PFSK-1 (cell line): ENCODE measurements at regions not wholly inside any gene's neighbourhood (a gene's known extent, or its start where the extent isn't known, plus 50 kb on each side); places are given as distances from the start of the nearest gene placed in this dataset.

Experiments used
- FOXP2 ChIP-seq: optimal IDR thresholded peaks from 2 replicates; pipeline ENCODE3; 2011; ENCODE audit warnings: borderline replicate concordance, control low read depth, inconsistent platforms; ENCODE audit not compliant: insufficient read depth; ENCODE audit errors: extremely low read length, extremely low read depth
- POLR2AphosphoS5 ChIP-seq: IDR thresholded peaks from 2 replicates; pipeline ENCODE4 v1.6.1; 2012; ENCODE audit warnings: low read depth, mild to moderate bottlenecking, control low read depth, low read length, moderate library complexity
- SIN3A ChIP-seq: IDR thresholded peaks from 2 replicates; pipeline ENCODE4 v1.6.1; 2012; ENCODE audit warnings: mild to moderate bottlenecking, low read length, moderate library complexity, borderline replicate concordance; ENCODE audit not compliant: insufficient read depth
- TAF1 ChIP-seq: IDR thresholded peaks from 2 replicates; pipeline ENCODE4 v1.6.1; 2012; ENCODE audit warnings: low read length, control low read depth, borderline replicate concordance; ENCODE audit not compliant: insufficient read depth
- TF ChIP-seq, protein P1 (sequence below), 2 experiments: IDR thresholded peaks; 2 replicates each; pipeline versions ENCODE4 v1.6.1 to v1.8.0; 2011 to 2012; ENCODE audit warnings: low read depth in 2 of 2, low read length in 2 of 2, control low read depth in 1 of 2, inconsistent platforms in 1 of 2, mild to moderate bottlenecking in 1 of 2, moderate library complexity in 1 of 2; ENCODE audit not compliant: insufficient read depth in 1 of 2

DNA sequence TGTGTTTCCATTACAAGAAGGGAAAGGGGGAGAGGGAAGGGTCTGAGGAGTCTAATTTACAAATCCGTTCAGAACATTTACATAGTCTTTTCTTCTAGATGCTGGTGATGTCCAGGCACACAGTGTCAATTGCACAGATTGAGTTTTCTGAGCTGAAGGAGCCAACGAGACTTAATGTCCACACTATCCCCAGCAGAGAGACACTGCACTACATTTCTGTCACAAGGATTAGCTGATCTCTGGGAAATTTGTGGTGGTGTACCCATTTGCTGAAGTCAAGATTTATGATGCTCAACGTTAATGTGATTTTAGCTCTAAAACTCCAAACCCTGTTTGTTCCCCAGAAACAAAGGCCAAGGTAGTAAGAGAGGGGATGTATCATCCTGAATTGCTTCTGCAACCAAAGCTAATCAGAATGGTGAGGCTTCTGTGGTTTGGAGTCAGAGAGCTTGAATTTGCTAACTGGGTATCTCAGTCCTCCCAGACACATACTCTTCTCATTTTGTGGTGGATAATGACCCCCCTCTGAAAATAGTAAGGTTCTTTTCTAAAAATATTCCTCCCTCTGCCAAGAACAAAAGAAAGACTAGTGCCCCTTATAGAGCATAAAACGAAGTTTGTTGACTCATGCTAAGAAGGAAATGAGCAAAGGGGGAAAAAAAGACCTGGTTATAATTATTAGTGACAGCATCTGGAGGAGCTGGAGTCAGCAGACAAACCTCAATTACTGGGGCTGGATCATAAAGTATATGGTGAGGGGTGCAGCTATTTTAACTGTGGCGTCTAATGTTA, 416.9 kb downstream of the PSAT1 start:
- TF ChIP-seq, protein P1, sequence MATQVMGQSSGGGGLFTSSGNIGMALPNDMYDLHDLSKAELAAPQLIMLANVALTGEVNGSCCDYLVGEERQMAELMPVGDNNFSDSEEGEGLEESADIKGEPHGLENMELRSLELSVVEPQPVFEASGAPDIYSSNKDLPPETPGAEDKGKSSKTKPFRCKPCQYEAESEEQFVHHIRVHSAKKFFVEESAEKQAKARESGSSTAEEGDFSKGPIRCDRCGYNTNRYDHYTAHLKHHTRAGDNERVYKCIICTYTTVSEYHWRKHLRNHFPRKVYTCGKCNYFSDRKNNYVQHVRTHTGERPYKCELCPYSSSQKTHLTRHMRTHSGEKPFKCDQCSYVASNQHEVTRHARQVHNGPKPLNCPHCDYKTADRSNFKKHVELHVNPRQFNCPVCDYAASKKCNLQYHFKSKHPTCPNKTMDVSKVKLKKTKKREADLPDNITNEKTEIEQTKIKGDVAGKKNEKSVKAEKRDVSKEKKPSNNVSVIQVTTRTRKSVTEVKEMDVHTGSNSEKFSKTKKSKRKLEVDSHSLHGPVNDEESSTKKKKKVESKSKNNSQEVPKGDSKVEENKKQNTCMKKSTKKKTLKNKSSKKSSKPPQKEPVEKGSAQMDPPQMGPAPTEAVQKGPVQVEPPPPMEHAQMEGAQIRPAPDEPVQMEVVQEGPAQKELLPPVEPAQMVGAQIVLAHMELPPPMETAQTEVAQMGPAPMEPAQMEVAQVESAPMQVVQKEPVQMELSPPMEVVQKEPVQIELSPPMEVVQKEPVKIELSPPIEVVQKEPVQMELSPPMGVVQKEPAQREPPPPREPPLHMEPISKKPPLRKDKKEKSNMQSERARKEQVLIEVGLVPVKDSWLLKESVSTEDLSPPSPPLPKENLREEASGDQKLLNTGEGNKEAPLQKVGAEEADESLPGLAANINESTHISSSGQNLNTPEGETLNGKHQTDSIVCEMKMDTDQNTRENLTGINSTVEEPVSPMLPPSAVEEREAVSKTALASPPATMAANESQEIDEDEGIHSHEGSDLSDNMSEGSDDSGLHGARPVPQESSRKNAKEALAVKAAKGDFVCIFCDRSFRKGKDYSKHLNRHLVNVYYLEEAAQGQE (IDR thresholded peaks at IDR 0.05; ENCODE audit: insufficient read depth in 1 of 2, low read depth in 2 of 2, low read length in 2 of 2), result no peak
- TF ChIP-seq SIN3A, result no peak
- no peak for TF ChIP-seq POLR2AphosphoS5
- TF ChIP-seq TAF1, result no peak
- no peak for TF ChIP-seq FOXP2

DNA sequence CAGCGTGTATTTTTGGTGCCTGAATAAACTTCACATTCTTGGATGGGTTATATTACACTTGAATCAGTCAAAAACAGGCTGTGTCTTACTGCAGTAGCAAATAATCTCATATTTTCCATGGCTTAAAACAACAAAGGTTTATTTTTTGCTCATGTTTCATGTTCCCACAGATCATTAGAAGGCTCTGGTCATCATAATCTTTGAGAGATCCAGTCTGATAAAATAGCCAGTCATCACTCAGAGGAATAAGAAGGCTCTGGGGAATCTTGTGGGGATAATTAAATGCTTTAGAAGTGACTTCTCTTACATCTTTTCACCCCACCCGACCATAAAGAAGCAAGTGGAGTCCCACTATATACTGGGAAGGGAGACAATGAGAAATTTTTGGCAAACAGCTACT, 417.7 kb downstream of the PSAT1 start:
- TF ChIP-seq TAF1 (no peak), POLR2AphosphoS5 (no peak), SIN3A (no peak), FOXP2 (no peak)
- TF ChIP-seq, protein P1 (IDR thresholded peaks at IDR 0.05; ENCODE audit: insufficient read depth in 1 of 2, low read depth in 2 of 2, low read length in 2 of 2), result no peak

DNA sequence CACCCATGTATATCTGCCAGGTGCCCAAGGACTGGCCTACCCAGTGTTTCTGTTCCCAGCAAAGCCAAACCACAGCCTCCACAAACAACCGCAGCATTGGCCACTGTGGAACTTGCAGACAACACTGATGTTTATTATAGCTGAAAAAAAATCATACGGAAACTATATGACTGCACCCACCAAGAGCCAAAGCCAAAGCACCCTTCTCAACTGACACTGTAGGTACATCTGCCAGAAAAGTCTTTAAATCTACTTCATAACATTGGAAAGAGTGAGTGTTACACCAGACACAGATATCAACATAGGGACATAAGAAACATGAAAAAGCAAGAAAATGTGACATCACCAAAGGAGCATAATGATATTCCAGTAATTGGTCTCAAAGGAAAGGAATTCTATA, 428.0 kb downstream of the PSAT1 start:
- TF ChIP-seq TAF1, result no peak
- no peak for TF ChIP-seq SIN3A
- TF ChIP-seq FOXP2, result no peak
- TF ChIP-seq POLR2AphosphoS5, result no peak
- TF ChIP-seq, protein P1 (IDR thresholded peaks at IDR 0.05; ENCODE audit: insufficient read depth in 1 of 2, low read depth in 2 of 2, low read length in 2 of 2), result no peak

DNA sequence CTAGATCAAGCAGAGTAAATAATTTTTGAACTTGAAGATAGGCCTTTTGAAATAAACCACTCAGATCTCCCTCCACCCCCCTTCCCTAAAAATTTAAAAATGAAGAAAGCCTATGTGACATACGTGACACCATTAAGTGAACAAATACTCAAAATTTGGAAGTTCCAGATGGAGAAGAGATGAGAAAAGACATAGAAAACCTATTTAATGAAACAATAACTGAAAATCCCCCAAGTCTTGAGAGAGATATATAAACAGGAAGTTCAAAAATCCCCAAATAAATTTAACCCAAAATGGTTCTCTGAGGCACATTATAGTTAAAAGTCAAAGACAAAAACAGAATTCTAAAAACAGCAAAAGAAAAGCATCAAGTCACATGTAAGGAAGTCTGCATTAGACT, 428.6 kb downstream of the PSAT1 start:
- TF ChIP-seq POLR2AphosphoS5 (no peak), FOXP2 (no peak), SIN3A (no peak), TAF1 (no peak)
- TF ChIP-seq, protein P1 (IDR thresholded peaks at IDR 0.05; ENCODE audit: insufficient read depth in 1 of 2, low read depth in 2 of 2, low read length in 2 of 2), result no peak

DNA sequence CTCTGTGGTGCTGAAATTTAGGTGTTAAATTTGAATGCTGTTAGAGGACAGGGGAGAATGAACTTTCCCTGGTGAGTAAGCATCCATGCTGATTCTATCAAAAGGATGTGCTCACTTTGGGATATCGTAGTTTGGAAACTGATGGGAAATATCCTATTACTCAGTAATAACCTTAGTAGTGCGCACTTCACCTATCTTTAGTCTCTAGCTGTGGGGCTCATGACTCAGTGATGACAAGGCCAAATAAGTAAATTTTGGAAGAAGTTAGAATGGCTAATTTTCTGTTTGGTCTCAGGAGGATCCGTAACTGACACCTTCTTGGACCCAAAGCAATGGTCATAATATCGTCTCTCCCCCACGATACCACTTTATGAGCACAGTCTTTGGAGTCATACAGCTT, 448.4 kb downstream of the PSAT1 start:
- TF ChIP-seq TAF1 (no peak), SIN3A (no peak), POLR2AphosphoS5 (no peak), FOXP2 (no peak)
- TF ChIP-seq, protein P1 (IDR thresholded peaks at IDR 0.05; ENCODE audit: insufficient read depth in 1 of 2, low read depth in 2 of 2, low read length in 2 of 2), result no peak
